ENCODE measurements at regions not wholly inside any gene's neighbourhood (a gene's known extent, or its start where the extent isn't known, plus 50 kb on each side); places are given as distances from the start of the nearest gene placed in this dataset.

DNA sequence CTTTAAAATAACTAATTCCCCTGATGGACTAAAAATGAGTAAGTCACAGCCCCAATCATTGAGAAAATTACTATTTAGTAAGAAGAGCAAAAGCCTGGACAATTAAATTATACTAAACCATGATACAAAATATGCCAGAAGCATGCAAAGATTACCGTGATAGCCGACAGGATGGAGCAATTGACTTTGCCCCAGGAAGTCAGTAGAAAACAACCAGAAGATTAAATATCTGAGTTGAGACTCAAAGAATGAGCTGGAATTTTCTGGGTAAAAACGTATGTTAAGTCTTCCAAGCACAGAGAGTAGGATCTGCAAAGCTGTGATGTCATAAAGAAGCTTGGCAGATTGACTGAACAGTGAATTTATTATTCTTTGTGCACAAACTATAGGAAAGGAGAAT, 816.1 kb upstream of the TENM3 start:
- Histone ChIP-seq H3K27ac (ENCODE audit: low read length) (no peak overlapping the region), H3K9ac (ENCODE audit: low read length) (no peak overlapping the region), H3K27me3 (ENCODE audit: low read length) (no peaks in the 10 kb centered on the region), H3K9me2 (replicated peaks; ENCODE audit: insufficient read depth, low read length) (no peaks in the 10 kb centered on the region), H3K4me2 (ENCODE audit: low read depth, low read length, poor library complexity, severe bottlenecking) (no peak overlapping the region), H3K79me2 (ENCODE audit: low read length) (no peaks in the 10 kb centered on the region), H4K20me1 (ENCODE audit: insufficient read depth, low read depth, low read length) (no peaks in the 10 kb centered on the region), H3K36me3 (ENCODE audit: insufficient read depth, low read length) (no peaks in the 10 kb centered on the region), H2AFZ (ENCODE audit: low read length) (no peak overlapping the region), H3K4me1 (ENCODE audit: low read length) (no peaks in the 10 kb centered on the region), H3K9me3 (ENCODE audit: low read length) (no peaks in the 10 kb centered on the region), H3K4me3 (ENCODE audit: low read length) (no peak overlapping the region)
- no peak for DNase-seq

DNA sequence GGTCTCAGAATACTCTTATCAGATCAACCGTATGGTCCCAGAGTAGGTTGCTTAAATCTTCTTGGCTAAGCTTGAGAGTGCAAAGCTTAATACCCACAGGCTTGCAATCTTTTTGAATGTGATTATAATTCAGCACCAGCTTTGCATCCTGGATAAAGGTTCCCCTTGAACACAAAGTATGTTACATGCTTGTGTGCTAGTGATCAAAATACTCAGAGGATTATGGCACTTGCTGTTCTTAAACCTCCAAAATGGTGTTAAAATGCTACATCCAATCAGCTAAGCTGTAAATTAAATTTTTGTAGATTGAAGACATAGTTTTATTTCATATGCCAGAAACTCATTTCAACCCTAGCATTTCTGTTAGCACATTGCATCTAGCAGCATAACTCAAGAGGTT, 812.2 kb upstream of the TENM3 start:
- Histone ChIP-seq H3K79me2 (ENCODE audit: low read length) (no peaks in the 10 kb centered on the region), H3K27ac (ENCODE audit: low read length) (no peak overlapping the region), H3K4me2 (ENCODE audit: low read depth, low read length, poor library complexity, severe bottlenecking) (no peak overlapping the region), H3K9me3 (ENCODE audit: low read length) (no peaks in the 10 kb centered on the region), H3K9ac (ENCODE audit: low read length) (no peak overlapping the region), H3K36me3 (ENCODE audit: insufficient read depth, low read length) (no peaks in the 10 kb centered on the region), H4K20me1 (ENCODE audit: insufficient read depth, low read depth, low read length) (no peaks in the 10 kb centered on the region), H2AFZ (ENCODE audit: low read length) (no peak overlapping the region), H3K9me2 (replicated peaks; ENCODE audit: insufficient read depth, low read length) (no peaks in the 10 kb centered on the region), H3K4me1 (ENCODE audit: low read length) (no peaks in the 10 kb centered on the region), H3K27me3 (ENCODE audit: low read length) (no peaks in the 10 kb centered on the region), H3K4me3 (ENCODE audit: low read length) (no peak overlapping the region)
- no peak for DNase-seq

DNA sequence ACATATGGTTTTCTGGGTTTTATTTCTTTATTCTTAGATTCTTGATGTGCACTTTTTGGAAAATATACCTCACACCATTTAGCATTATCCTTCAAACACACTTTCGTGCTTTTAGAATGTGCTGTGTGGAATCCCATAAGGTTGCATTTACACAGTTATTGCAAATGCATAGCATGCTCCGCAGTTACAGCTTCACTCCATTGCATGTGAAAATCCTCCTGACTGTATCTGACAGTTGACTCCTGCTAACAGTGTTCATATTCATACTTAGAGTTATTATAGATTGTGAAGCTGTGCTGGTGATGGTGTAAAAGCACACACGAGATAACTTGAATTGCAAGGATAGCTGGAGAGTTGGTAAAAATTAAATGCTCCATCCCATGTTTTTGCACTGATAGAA, 811.5 kb upstream of the TENM3 start:
- Histone ChIP-seq H3K27me3 (ENCODE audit: low read length) (no peaks in the 10 kb centered on the region), H3K4me2 (ENCODE audit: low read depth, low read length, poor library complexity, severe bottlenecking) (no peak overlapping the region), H4K20me1 (ENCODE audit: insufficient read depth, low read depth, low read length) (no peaks in the 10 kb centered on the region), H3K4me1 (ENCODE audit: low read length) (no peaks in the 10 kb centered on the region), H2AFZ (ENCODE audit: low read length) (no peak overlapping the region), H3K9ac (ENCODE audit: low read length) (no peak overlapping the region), H3K79me2 (ENCODE audit: low read length) (no peaks in the 10 kb centered on the region), H3K9me3 (ENCODE audit: low read length) (no peaks in the 10 kb centered on the region), H3K27ac (ENCODE audit: low read length) (no peak overlapping the region), H3K36me3 (ENCODE audit: insufficient read depth, low read length) (no peaks in the 10 kb centered on the region), H3K4me3 (ENCODE audit: low read length) (no peak overlapping the region), H3K9me2 (replicated peaks; ENCODE audit: insufficient read depth, low read length) (no peaks in the 10 kb centered on the region)
- DNase-seq = no peak

DNA sequence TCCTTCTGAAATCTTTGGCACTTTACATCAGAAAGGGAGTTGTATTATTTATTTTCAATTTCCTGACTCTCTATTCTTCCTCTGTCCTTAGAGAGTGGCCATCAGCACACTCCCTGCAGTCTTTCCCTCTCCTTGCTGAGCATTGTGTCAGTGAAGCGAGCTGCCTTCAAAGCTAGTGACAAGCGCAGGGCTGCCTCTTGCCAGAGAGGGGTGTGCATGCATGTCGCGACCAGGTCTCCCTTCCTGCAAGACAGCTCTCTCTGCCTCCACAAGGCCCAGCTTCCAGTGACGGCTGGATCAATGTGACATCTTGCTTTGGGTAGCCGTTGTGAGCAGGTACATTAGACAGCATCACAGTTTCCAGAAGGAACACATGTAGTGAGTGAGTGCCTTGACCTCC, 810.9 kb upstream of the TENM3 start:
- H3K27ac ChIP-seq (ENCODE audit: low read length) = no peak overlapping the region

DNA sequence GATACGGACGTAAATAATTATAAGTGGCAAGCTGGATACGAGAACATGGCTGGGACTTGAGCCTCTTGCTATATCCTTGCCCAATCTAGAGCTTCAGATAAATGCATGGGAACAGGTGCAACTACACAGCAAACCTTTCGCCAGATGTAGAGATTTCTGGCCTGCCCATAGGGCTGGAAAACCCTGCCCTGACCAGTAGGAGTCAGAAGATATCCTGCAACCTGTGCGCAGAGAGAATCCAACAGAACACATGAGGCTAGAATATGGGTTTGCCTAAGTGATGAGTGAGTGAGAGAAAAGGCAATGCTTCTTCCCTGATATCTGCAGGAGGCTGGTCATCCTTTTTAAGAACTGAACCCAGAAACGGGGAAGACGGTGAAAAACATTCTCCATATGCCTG, 805.3 kb upstream of the TENM3 start:
- no peaks in the 10 kb centered on the region for H3K9me2 ChIP-seq (replicated peaks; ENCODE audit: insufficient read depth, low read length)
- no peaks in the 10 kb centered on the region for H3K9me3 ChIP-seq (ENCODE audit: low read length)
- no peak overlapping the region for H3K4me3 ChIP-seq (ENCODE audit: low read length)
- H3K9ac ChIP-seq (ENCODE audit: low read length) = no peak overlapping the region
- H4K20me1 ChIP-seq (ENCODE audit: insufficient read depth, low read depth, low read length) = no peaks in the 10 kb centered on the region
- H3K27me3 ChIP-seq (ENCODE audit: low read length) = no peaks in the 10 kb centered on the region
- H3K4me1 ChIP-seq (ENCODE audit: low read length) = no peaks in the 10 kb centered on the region
- DNase-seq = no peak
- H3K79me2 ChIP-seq (ENCODE audit: low read length) = no peaks in the 10 kb centered on the region
- H3K4me2 ChIP-seq (ENCODE audit: low read depth, low read length, poor library complexity, severe bottlenecking) = no peak overlapping the region
- H2AFZ ChIP-seq (ENCODE audit: low read length) = no peak overlapping the region
- H3K36me3 ChIP-seq (ENCODE audit: insufficient read depth, low read length) = no peaks in the 10 kb centered on the region
- H3K27ac ChIP-seq (ENCODE audit: low read length) = no peak overlapping the region

More for the DNA sequence above, 810.9 kb upstream of the TENM3 start:
- Histone ChIP-seq H3K27me3 (ENCODE audit: low read length) (no peaks in the 10 kb centered on the region), H3K4me1 (ENCODE audit: low read length) (no peaks in the 10 kb centered on the region), H3K9me3 (ENCODE audit: low read length) (no peaks in the 10 kb centered on the region), H3K4me2 (ENCODE audit: low read depth, low read length, poor library complexity, severe bottlenecking) (no peak overlapping the region), H4K20me1 (ENCODE audit: insufficient read depth, low read depth, low read length) (no peaks in the 10 kb centered on the region), H3K9me2 (replicated peaks; ENCODE audit: insufficient read depth, low read length) (no peaks in the 10 kb centered on the region), H3K36me3 (ENCODE audit: insufficient read depth, low read length) (no peaks in the 10 kb centered on the region), H2AFZ (ENCODE audit: low read length) (no peak overlapping the region), H3K79me2 (ENCODE audit: low read length) (no peaks in the 10 kb centered on the region), H3K9ac (ENCODE audit: low read length) (no peak overlapping the region), H3K4me3 (ENCODE audit: low read length) (no peak overlapping the region)
- no peak for DNase-seq

DNA sequence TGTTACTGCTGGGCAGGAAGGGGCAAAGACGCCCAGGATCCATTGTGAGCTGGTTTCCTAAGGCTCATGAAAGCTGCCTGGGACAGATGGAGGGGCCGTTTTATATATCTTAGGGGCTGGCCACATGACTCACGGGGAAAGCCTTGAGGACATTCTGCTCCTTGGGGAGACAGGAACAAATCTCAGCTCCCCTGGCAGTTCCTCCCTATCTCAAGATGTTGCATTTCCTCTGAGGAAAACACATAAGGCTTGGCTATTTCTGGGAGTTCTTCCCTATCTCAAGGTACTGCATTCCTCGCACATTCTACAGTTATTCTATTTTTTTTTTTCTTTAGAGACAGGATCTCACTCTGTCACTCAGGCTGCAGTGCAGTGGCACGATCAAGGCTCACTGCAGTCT, 804.6 kb upstream of the TENM3 start:
- no peak overlapping the region for H3K27ac ChIP-seq (ENCODE audit: low read length)
- no peak overlapping the region for H3K4me3 ChIP-seq (ENCODE audit: low read length)
- no peak overlapping the region for H3K4me2 ChIP-seq (ENCODE audit: low read depth, low read length, poor library complexity, severe bottlenecking)
- no peaks in the 10 kb centered on the region for H3K36me3 ChIP-seq (ENCODE audit: insufficient read depth, low read length)
- no peak overlapping the region for H3K9ac ChIP-seq (ENCODE audit: low read length)
- DNase-seq = no peak
- H4K20me1 ChIP-seq (ENCODE audit: insufficient read depth, low read depth, low read length) = no peaks in the 10 kb centered on the region
- no peaks in the 10 kb centered on the region for H3K4me1 ChIP-seq (ENCODE audit: low read length)
- H3K79me2 ChIP-seq (ENCODE audit: low read length) = no peaks in the 10 kb centered on the region
- H3K9me3 ChIP-seq (ENCODE audit: low read length) = no peaks in the 10 kb centered on the region
- H2AFZ ChIP-seq (ENCODE audit: low read length) = no peak overlapping the region
- no peaks in the 10 kb centered on the region for H3K27me3 ChIP-seq (ENCODE audit: low read length)
- H3K9me2 ChIP-seq (replicated peaks; ENCODE audit: insufficient read depth, low read length) = no peaks in the 10 kb centered on the region

DNA sequence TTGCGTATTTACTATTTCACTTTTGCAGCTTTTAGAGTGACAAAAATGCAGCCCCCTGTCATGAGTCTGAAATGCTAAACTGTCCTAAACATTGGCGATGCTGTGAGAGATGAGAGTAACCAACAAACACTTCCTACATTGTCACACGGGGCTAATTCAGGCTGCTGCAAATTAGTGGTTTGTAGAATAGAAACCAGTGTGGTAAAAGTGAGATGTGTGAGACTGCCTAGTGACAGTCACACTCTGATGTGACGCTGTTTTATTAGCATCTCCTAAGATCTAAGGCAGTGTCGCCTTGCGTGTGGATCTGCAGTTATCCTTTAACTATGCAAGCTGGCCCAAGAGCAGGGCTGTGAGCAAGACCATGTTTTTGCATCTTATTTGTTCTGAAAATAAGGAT, 800.2 kb upstream of the TENM3 start:
- Histone ChIP-seq H3K4me2 (ENCODE audit: low read depth, low read length, poor library complexity, severe bottlenecking) (no peak overlapping the region), H3K9ac (ENCODE audit: low read length) (no peak overlapping the region), H3K4me1 (ENCODE audit: low read length) (no peaks in the 10 kb centered on the region), H3K79me2 (ENCODE audit: low read length) (no peaks in the 10 kb centered on the region), H3K9me2 (replicated peaks; ENCODE audit: insufficient read depth, low read length) (no peaks in the 10 kb centered on the region), H4K20me1 (ENCODE audit: insufficient read depth, low read depth, low read length) (no peaks in the 10 kb centered on the region), H2AFZ (ENCODE audit: low read length) (no peak overlapping the region), H3K9me3 (ENCODE audit: low read length) (no peaks in the 10 kb centered on the region), H3K27me3 (ENCODE audit: low read length) (no peaks in the 10 kb centered on the region), H3K27ac (ENCODE audit: low read length) (no peak overlapping the region), H3K36me3 (ENCODE audit: insufficient read depth, low read length) (no peaks in the 10 kb centered on the region), H3K4me3 (ENCODE audit: low read length) (no peak overlapping the region)
- DNase-seq = no peak

DNA sequence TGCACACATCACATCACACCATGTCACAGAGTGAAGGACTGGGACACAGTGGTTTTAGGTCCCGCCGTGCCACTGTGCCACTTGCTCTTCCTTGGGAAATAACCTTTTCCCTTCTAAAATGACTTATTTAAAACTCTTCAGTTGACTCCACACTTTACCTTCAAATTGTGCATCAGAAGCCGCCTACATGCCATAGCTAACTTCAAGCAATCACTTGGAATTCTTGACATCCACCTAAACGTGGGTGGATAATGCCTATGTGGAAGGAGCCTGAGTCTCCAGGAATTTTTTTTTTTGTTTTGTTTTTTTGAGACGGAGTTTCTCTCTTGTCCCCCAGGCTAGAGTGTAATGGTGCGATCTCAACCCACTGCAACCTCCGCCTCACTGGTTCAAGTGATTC, 777.4 kb upstream of the TENM3 start:
- Histone ChIP-seq H3K9me3 (ENCODE audit: low read length) (no peaks in the 10 kb centered on the region), H3K4me1 (ENCODE audit: low read length) (no peaks in the 10 kb centered on the region), H2AFZ (ENCODE audit: low read length) (no peak overlapping the region), H3K4me3 (ENCODE audit: low read length) (no peak overlapping the region), H3K27me3 (ENCODE audit: low read length) (no peaks in the 10 kb centered on the region), H3K9ac (ENCODE audit: low read length) (no peak overlapping the region), H4K20me1 (ENCODE audit: insufficient read depth, low read depth, low read length) (no peaks in the 10 kb centered on the region), H3K4me2 (ENCODE audit: low read depth, low read length, poor library complexity, severe bottlenecking) (no peak overlapping the region), H3K9me2 (replicated peaks; ENCODE audit: insufficient read depth, low read length) (no peaks in the 10 kb centered on the region), H3K27ac (ENCODE audit: low read length) (no peak overlapping the region), H3K36me3 (ENCODE audit: insufficient read depth, low read length) (no peaks in the 10 kb centered on the region), H3K79me2 (ENCODE audit: low read length) (no peaks in the 10 kb centered on the region)
- no peak for DNase-seq

DNA sequence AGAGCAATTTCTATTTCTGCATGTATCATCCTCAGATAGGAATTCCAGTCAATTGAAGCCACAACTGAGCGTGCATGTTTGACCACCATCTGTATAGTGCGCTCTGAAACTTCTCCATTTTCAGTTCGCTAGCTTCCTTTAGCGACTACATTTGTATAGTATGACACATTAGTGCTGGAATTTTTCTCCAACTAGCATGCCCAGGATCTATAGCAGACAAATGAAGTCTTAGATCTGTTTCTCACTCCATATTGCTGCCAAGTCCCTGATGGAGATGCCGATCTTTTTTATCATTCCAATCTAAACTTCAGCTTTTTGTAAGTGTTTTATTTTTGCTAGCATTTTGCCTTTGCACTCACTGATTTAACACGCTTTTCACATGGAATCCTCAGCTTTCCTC, 774.8 kb upstream of the TENM3 start:
- no peaks in the 10 kb centered on the region for H4K20me1 ChIP-seq (ENCODE audit: insufficient read depth, low read depth, low read length)
- no peak overlapping the region for H3K4me3 ChIP-seq (ENCODE audit: low read length)
- no peak overlapping the region for H3K27ac ChIP-seq (ENCODE audit: low read length)
- no peak overlapping the region for H3K4me2 ChIP-seq (ENCODE audit: low read depth, low read length, poor library complexity, severe bottlenecking)
- H2AFZ ChIP-seq (ENCODE audit: low read length) = no peak overlapping the region
- DNase-seq = no peak
- H3K36me3 ChIP-seq (ENCODE audit: insufficient read depth, low read length) = no peaks in the 10 kb centered on the region
- no peaks in the 10 kb centered on the region for H3K79me2 ChIP-seq (ENCODE audit: low read length)
- H3K9me3 ChIP-seq (ENCODE audit: low read length) = no peaks in the 10 kb centered on the region
- no peak overlapping the region for H3K9ac ChIP-seq (ENCODE audit: low read length)
- no peaks in the 10 kb centered on the region for H3K4me1 ChIP-seq (ENCODE audit: low read length)
- no peaks in the 10 kb centered on the region for H3K9me2 ChIP-seq (replicated peaks; ENCODE audit: insufficient read depth, low read length)
- H3K27me3 ChIP-seq (ENCODE audit: low read length) = no peaks in the 10 kb centered on the region
